Stromal cell of bone marrow (primary cell): ENCODE measurements at regions not wholly inside any gene's neighbourhood (a gene's known extent, or its start where the extent isn't known, plus 50 kb on each side); places are given as distances from the start of the nearest gene placed in this dataset.
A peak's percentile ranks its signal among the peaks of the same experiment; 100 is the strongest.
"Not testable (repeated sequence)": the region's sequence is repeated elsewhere in the genome, so short reads cannot be mapped to it uniquely, and the experiment has no call there.

ENCODE experiments used
- DNase-seq: peaks from one replicate; pipeline ENCODE4 v3.0.0-alpha.2; 2012; ENCODE audit warnings: low read depth

GRCh38 chr2:132324005-132324404 lies 92.6 kb upstream of the GPR39 start:
- DNase-seq: not testable (repeated sequence)

GRCh38 chr2:132332345-132333033 lies 84.1 kb upstream of the GPR39 start:
- not testable (repeated sequence) for DNase-seq

- not testable (repeated sequence) for DNase-seq
These were observed 79.5 kb upstream of the GPR39 start for GRCh38 chr2:132337135-132337534.

GRCh38 chr2:132337844-132338243 lies 78.8 kb upstream of the GPR39 start:
- DNase-seq: not testable (repeated sequence)

- peak; percentile 66 for DNase-seq
These were observed 69.4 kb upstream of the GPR39 start for GRCh38 chr2:132347041-132347780.

- peak; percentile 54 for DNase-seq
These were observed 67.4 kb upstream of the GPR39 start for GRCh38 chr2:132349092-132349687.

GRCh38 chr2:132351668-132352067 lies 64.9 kb upstream of the GPR39 start:
- not testable (repeated sequence) for DNase-seq

GRCh38 chr2:132352481-132353001 lies 64.1 kb upstream of the GPR39 start:
- DNase-seq: not testable (repeated sequence)

- not testable (repeated sequence) for DNase-seq
These were observed 63.2 kb upstream of the GPR39 start for GRCh38 chr2:132353380-132353779.

GRCh38 chr2:132360964-132361363 lies 55.6 kb upstream of the GPR39 start:
- not testable (repeated sequence) for DNase-seq

- not testable (repeated sequence) for DNase-seq
These were observed 55.1 kb upstream of the GPR39 start for GRCh38 chr2:132361498-132361897.

- not testable (repeated sequence) for DNase-seq
These were observed 53.3 kb upstream of the GPR39 start for GRCh38 chr2:132363352-132363751.

- DNase-seq: not testable (repeated sequence)
These were observed 50.6 kb upstream of the GPR39 start for GRCh38 chr2:132365963-132366362.

- no peak for DNase-seq
These were observed 50.0 kb upstream of the GPR39 start for GRCh38 chr2:132366421-132367180.
